ENCODE measurements at regions not wholly inside any gene's neighbourhood (a gene's known extent, or its start where the extent isn't known, plus 50 kb on each side); places are given as distances from the start of the nearest gene placed in this dataset.

- no peak for DNase-seq
These were observed 393.9 kb downstream of the BCL11A start for GRCh38 chr2:60159519-60159918.

GRCh38 chr2:60158262-60158661, 395.2 kb downstream of the BCL11A start:
- DNase-seq, result no peak

- DNase-seq, result no peak
These were observed 396.2 kb downstream of the BCL11A start for GRCh38 chr2:60157283-60157682.

- no peak for DNase-seq
These were observed 399.3 kb downstream of the BCL11A start for GRCh38 chr2:60154142-60154541.

- no peak for DNase-seq
These were observed 401.1 kb downstream of the BCL11A start for GRCh38 chr2:60152226-60152833.

- no peak for DNase-seq
These were observed 404.3 kb downstream of the BCL11A start for GRCh38 chr2:60149176-60149575.

- DNase-seq, result no peak
These were observed 404.7 kb downstream of the BCL11A start for GRCh38 chr2:60148716-60149115.

GRCh38 chr2:60140185-60140584, 413.3 kb downstream of the BCL11A start:
- DNase-seq, result no peak

GRCh38 chr2:60136913-60137312, 416.5 kb downstream of the BCL11A start:
- DNase-seq, result no peak

- DNase-seq, result no peak
These were observed 426.3 kb downstream of the BCL11A start for GRCh38 chr2:60127191-60127590.

GRCh38 chr2:60125611-60126426, 427.6 kb downstream of the BCL11A start:
- peak; percentile 1 for DNase-seq

- no peak for DNase-seq
These were observed 433.7 kb downstream of the BCL11A start for GRCh38 chr2:60119778-60120177.

GRCh38 chr2:60118917-60119316, 434.5 kb downstream of the BCL11A start:
- no peak for DNase-seq

- DNase-seq, result no peak
These were observed 435.4 kb downstream of the BCL11A start for GRCh38 chr2:60118061-60118460.

- DNase-seq, result no peak
These were observed 437.1 kb downstream of the BCL11A start for GRCh38 chr2:60116161-60116875.

- DNase-seq, result no peak
These were observed 443.7 kb downstream of the BCL11A start for GRCh38 chr2:60109744-60110143.

- DNase-seq, result no peak
These were observed 446.5 kb downstream of the BCL11A start for GRCh38 chr2:60106836-60107529.

- no peak for DNase-seq
These were observed 447.5 kb downstream of the BCL11A start for GRCh38 chr2:60105906-60106305.

- no peak for DNase-seq
These were observed 448.6 kb downstream of the BCL11A start for GRCh38 chr2:60104514-60105505.

GRCh38 chr2:60100034-60100433, 453.4 kb downstream of the BCL11A start:
- no peak for DNase-seq

GRCh38 chr2:60098996-60099395, 454.5 kb downstream of the BCL11A start:
- no peak for DNase-seq
